Thymus (tissue), 11 donors: ENCODE measurements at regions not wholly inside any gene's neighbourhood (a gene's known extent, or its start where the extent isn't known, plus 50 kb on each side); places are given as distances from the start of the nearest gene placed in this dataset.

ENCODE experiments used
- DNase-seq, 9 donors: peaks; one replicate each; pipeline ENCODE4 v3.0.0-alpha.2; 2013; ENCODE audit warnings: low spot score in 9 of 9, low read depth in 6 of 9, missing footprints in 1 of 9
- H3K27ac ChIP-seq, 2 donors: one replicate each; pipeline ENCODE4 v1.5.1; 2013; ENCODE audit warnings: control low read depth in 1 of 2, low read depth in 1 of 2, low read length in 1 of 2, mild to moderate bottlenecking in 1 of 2, moderate library complexity in 1 of 2
- H3K27me3 ChIP-seq, 2 donors: one replicate each; pipeline ENCODE4 v1.5.1; 2013; ENCODE audit warnings: low read length in 1 of 2; ENCODE audit not compliant: control insufficient read depth in 2 of 2, insufficient read depth in 1 of 2
- H3K36me3 ChIP-seq, 2 donors: one replicate each; pipeline ENCODE4 v1.5.1; 2013; ENCODE audit warnings: low read length in 1 of 2, mild to moderate bottlenecking in 1 of 2, moderate library complexity in 1 of 2; ENCODE audit not compliant: control insufficient read depth in 2 of 2, insufficient read depth in 2 of 2
- H3K4me1 ChIP-seq, 2 donors: one replicate each; pipeline ENCODE4 v1.5.1; 2013; ENCODE audit warnings: low read length in 2 of 2; ENCODE audit not compliant: control insufficient read depth in 2 of 2, insufficient read depth in 2 of 2
- H3K4me3 ChIP-seq, 2 donors: one replicate each; pipeline ENCODE4 v1.5.1; 2013; ENCODE audit warnings: low read length in 2 of 2, control low read depth in 1 of 2, mild to moderate bottlenecking in 1 of 2
- H3K9me3 ChIP-seq, 2 donors: one replicate each; pipeline ENCODE4 v1.5.1; 2013; ENCODE audit warnings: low read length in 1 of 2, mild to moderate bottlenecking in 1 of 2; ENCODE audit not compliant: control insufficient read depth in 2 of 2, insufficient read depth in 1 of 2
- WGBS: extraction: QIAGEN DNeasy Blood & Tissue Kit; methylation state at CpG from one replicate; pipeline ENCODE4 v1.1.7; 2013; 5-methylcytosine and 5-hydroxymethylcytosine counted together
- donor health status: healthy.

DNA sequence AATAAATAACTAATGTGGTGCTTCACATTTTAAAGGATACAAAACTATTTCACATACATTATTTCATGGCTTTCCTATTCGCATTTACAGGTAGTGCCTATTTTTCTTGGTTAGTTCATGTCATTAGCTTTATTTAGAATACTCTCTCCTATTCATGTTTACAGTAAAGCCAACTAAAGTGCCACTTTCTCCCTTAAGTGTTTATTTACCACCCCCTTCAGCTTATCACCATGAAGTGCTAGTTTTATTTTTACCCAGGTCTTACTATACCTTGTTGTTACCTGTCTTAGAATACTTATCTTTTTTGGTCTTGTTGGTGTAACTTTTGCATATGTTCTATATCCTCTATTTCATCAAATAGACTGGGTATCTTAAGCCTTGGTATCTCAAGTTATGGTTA is 715.2 kb upstream of the TENM4 start:
- H3K36me3 ChIP-seq = no peaks in the 10 kb centered on the region
- H3K4me3 ChIP-seq = no peak overlapping the region
- DNase-seq = no peak
- H3K9me3 ChIP-seq = no peaks in the 10 kb centered on the region
- no peaks in the 10 kb centered on the region for H3K4me1 ChIP-seq
- 91% methylated on average over 1 of the region's 1 CpG for WGBS
- no peaks in the 10 kb centered on the region for H3K27me3 ChIP-seq
- no peak overlapping the region for H3K27ac ChIP-seq

DNA sequence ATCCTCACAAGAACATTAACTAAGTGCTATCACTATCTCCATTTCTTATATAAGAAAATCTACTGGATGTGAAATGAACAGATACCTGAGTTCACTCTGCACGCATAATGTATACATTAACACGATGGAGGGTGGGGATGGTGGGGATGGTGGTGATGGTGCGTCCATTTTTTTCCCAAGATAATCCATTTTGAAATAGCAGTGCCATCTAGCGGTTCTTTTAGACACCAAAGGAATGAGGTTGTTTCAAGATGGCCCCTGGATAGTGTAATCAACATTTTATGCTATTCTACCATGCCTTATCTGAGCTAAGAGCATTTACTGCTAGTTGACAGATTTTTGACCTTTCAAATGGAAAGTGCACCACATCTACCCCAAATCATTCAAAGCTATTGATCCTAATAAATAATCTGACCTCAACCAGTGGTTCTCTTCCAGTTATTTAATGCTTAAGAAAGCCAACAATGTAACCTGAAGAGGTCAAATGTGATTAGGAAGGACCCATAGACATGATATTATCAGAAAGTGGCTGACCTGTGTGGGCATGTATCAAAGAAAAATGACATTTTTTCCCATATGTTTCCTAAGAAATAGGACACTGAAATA is 714.7 kb upstream of the TENM4 start:
- Histone ChIP-seq H3K4me1 (no peaks in the 10 kb centered on the region), H3K27ac (no peak overlapping the region), H3K9me3 (no peaks in the 10 kb centered on the region), H3K4me3 (no peak overlapping the region), H3K36me3 (no peaks in the 10 kb centered on the region), H3K27me3 (no peaks in the 10 kb centered on the region)
- WGBS = 21% methylated on average over 4 of the region's 4 CpGs
- no peak for DNase-seq

- H3K36me3 ChIP-seq = no peaks in the 10 kb centered on the region
- no peaks in the 10 kb centered on the region for H3K27me3 ChIP-seq
- H3K4me3 ChIP-seq = no peak overlapping the region
- WGBS = 90% methylated on average over 6 of the region's 6 CpGs
- H3K9me3 ChIP-seq = no peaks in the 10 kb centered on the region
- no peak overlapping the region for H3K27ac ChIP-seq
- no peaks in the 10 kb centered on the region for H3K4me1 ChIP-seq
- DNase-seq = no peak
These were observed 705.4 kb upstream of the TENM4 start for GRCh38 chr11:80146232-80146631.

DNA sequence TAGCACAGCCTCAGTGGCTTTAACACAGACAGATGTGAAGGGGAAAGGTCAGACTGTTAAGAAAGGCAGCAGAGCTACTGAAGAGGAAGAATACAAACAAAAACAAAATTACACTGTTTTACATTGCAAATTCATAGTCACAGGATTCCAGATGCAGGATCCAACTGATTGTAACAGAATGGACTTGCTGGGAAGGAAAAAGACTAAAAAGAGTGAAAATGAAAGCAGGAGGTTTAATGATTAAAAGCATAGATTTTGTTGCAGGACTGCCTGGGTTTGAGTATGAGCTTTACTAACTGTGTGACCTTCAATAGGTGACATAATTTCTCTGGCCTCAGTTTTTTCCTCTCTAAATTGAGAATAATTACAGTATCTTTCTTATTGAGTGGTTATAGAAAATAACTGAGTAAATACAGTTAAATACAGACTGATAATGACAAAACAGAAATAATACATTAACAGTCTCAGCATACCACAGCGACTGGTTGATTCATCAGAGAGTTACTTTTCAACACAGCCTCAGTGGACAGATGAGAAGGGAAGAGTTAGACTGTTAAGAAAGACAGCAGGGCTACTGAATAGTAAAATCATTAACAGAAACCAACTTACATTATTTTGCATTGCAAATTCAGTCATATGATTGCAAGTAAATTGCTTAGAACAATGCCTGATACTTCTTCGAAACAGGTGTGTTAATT is 704.2 kb upstream of the TENM4 start:
- no peak overlapping the region for H3K4me3 ChIP-seq
- DNase-seq = no peak
- no peaks in the 10 kb centered on the region for H3K27me3 ChIP-seq
- H3K4me1 ChIP-seq = no peaks in the 10 kb centered on the region
- H3K27ac ChIP-seq = no peak overlapping the region
- no peaks in the 10 kb centered on the region for H3K36me3 ChIP-seq
- 82% methylated on average over 2 of the region's 2 CpGs for WGBS
- H3K9me3 ChIP-seq = no peaks in the 10 kb centered on the region

GRCh38 chr11:80136991-80137390 is 696.2 kb upstream of the TENM4 start:
- H3K36me3 ChIP-seq = no peaks in the 10 kb centered on the region
- no peak for DNase-seq
- H3K27ac ChIP-seq = no peak overlapping the region
- H3K9me3 ChIP-seq = no peaks in the 10 kb centered on the region
- no peaks in the 10 kb centered on the region for H3K4me1 ChIP-seq
- H3K27me3 ChIP-seq = no peaks in the 10 kb centered on the region
- H3K4me3 ChIP-seq = no peak overlapping the region
- 28% methylated on average over 3 of the region's 3 CpGs for WGBS

DNA sequence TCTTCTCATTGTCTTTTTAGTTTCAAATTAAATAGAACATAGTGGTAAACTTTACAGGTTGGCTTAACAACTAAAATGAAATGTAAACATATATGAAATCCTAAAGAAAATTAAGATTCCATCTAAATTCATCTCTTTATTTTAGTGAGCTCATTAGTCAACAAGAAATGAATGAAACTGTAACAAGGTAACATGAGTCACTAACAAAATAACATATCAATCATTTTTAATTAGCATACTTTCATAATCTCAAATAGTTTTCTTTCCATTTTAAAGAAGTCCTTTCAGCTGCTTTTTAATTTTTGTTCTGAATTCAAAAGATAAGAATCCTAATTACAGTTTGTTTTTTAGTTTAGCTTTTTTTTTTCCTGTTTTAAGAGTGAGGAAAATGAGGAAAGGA is 688.6 kb upstream of the TENM4 start:
- Histone ChIP-seq H3K9me3 (no peaks in the 10 kb centered on the region), H3K4me1 (no peaks in the 10 kb centered on the region), H3K27ac (no peak overlapping the region), H3K4me3 (no peak overlapping the region), H3K36me3 (no peaks in the 10 kb centered on the region), H3K27me3 (no peaks in the 10 kb centered on the region)
- DNase-seq = no peak

DNA sequence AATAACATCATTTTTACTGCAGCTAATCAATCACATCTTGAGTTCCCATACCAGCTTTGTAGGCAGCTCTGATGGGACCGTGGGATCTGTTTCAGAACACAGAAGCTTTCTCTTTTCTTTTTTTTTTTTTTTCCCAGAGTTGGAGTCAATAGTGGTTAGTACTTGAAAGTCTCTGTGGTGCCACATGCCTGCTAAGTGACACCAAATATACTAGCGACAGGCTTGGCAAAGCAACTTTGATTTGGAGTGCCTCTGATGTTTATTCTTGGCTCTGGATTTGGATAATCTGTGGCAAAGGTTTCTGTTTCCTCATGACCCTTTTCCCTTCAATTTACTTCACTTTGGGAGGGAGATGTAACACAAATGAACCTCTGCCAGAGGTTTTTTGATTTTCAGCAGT is 681.4 kb upstream of the TENM4 start:
- Histone ChIP-seq H3K9me3 (no peaks in the 10 kb centered on the region), H3K27me3 (no peaks in the 10 kb centered on the region), H3K4me1 (no peaks in the 10 kb centered on the region), H3K27ac (no peak overlapping the region), H3K4me3 (no peak overlapping the region), H3K36me3 (no peaks in the 10 kb centered on the region)
- DNase-seq = no peak
- WGBS = 79% methylated on average over 2 of the region's 2 CpGs

GRCh38 chr11:80118073-80118472 is 677.2 kb upstream of the TENM4 start:
- H3K9me3 ChIP-seq = no peaks in the 10 kb centered on the region
- H3K27me3 ChIP-seq = no peaks in the 10 kb centered on the region
- no peaks in the 10 kb centered on the region for H3K4me1 ChIP-seq
- H3K4me3 ChIP-seq = no peak overlapping the region
- WGBS = 90% methylated on average over 2 of the region's 2 CpGs
- no peaks in the 10 kb centered on the region for H3K36me3 ChIP-seq
- H3K27ac ChIP-seq = no peak overlapping the region
- no peak for DNase-seq

DNA sequence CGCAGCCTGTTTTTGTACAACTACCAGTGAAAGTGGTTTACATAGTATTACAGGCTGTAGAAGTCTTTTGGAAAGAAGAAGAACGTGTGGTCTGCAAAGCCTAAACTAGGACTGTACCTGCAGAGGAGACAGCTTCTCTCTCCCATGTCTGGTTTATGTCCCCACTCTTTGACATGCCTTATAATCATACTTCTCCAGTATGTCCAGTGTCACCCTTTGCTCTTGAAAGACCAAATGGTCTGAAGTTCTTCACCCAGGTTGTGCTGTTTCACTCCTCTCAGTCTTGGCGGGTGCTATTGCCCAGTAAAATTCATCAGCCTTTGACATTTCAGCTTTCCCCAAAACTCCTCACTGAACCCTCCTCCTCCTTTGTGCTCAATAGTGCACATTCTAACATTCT is 676.0 kb upstream of the TENM4 start:
- 91% methylated on average over 3 of the region's 3 CpGs for WGBS
- H3K27me3 ChIP-seq = no peaks in the 10 kb centered on the region
- no peaks in the 10 kb centered on the region for H3K4me1 ChIP-seq
- no peak for DNase-seq
- no peaks in the 10 kb centered on the region for H3K36me3 ChIP-seq
- H3K27ac ChIP-seq = no peak overlapping the region
- H3K4me3 ChIP-seq = no peak overlapping the region
- no peaks in the 10 kb centered on the region for H3K9me3 ChIP-seq
